Lower leg skin (tissue), 3 donors: ENCODE measurements at regions not wholly inside any gene's neighbourhood (a gene's known extent, or its start where the extent isn't known, plus 50 kb on each side); places are given as distances from the start of the nearest gene placed in this dataset.

Experiments used
- CTCF ChIP-seq, 3 donors: fragments of 450-650 bp; IDR thresholded peaks; one replicate each; pipeline ENCODE4 v1.5.1; 2016; ENCODE audit warnings: antibody characterized with exemption in 3 of 3, mild to moderate bottlenecking in 3 of 3, moderate library complexity in 2 of 3
- POLR2A ChIP-seq, 2 donors: fragments of 450-650 bp; IDR thresholded peaks; one replicate each; pipeline ENCODE4 v1.6.1; 2016 to 2017; ENCODE audit warnings: antibody characterized with exemption in 2 of 2, mild to moderate bottlenecking in 1 of 2, moderate library complexity in 1 of 2

GRCh38 chr3:167102071-167102470 is 278.0 kb downstream of the ZBBX start:
- no peak for TF ChIP-seq CTCF (IDR thresholded peaks at IDR 0.05)
- no peak for TF ChIP-seq POLR2A (IDR thresholded peaks at IDR 0.05)
